NCI-H748 treated with DMSO at 0.1 percent for 48 hours (cell line): ENCODE measurements at regions not wholly inside any gene's neighbourhood (a gene's known extent, or its start where the extent isn't known, plus 50 kb on each side); places are given as distances from the start of the nearest gene placed in this dataset.
"Not testable (repeated sequence)": the region's sequence is repeated elsewhere in the genome, so short reads cannot be mapped to it uniquely, and the experiment has no call there.

Source experiments
- DNase-seq: peaks from one replicate; lab custom pipeline; 2025; lab: John Stamatoyannopoulos, UW

DNA sequence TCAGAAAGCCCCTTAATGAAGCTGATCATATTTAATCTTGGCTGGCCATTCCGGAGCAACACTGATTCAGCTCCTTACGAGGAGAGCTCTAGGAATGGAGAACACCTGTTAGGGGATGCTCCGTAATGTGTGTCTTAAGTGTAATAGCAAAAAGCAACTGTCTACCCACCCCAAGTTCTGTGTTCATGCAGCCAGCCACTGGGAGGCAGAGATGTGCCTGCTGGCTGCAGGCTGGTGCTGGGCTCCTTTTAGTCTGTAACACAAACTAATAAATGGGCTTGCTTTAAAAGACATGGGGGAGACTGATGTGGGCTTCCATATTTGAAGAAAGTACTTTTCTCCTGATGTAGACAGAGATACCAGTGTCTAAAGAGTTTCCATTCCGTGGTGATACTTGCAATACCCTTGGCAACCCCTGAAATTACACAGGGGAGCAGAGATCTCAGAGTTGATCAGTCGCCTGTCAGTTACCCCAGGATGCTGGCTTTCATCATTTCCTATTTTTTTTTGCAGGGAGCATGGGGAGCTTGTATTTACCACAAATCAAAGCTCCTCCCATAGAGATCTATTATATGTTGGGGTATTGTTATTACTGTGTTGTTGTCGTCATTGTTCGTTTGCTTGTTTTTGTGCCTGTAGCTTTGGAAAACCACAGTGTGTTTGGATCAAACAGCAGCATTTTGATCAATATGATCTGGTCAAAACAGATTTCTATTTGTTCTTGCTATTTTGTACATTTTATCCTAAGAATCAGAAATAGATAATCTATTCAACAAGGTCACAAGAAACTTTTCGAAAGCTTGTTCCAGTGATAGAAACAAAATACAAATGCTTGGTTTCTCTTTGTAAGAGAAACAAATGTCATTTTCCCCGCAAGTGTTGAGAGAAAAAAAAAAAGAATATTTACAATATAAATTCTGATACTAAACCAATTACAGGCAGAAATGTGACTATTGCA is 65.8 kb downstream of the MTX3 start:
- DNase-seq, result no peak

DNA sequence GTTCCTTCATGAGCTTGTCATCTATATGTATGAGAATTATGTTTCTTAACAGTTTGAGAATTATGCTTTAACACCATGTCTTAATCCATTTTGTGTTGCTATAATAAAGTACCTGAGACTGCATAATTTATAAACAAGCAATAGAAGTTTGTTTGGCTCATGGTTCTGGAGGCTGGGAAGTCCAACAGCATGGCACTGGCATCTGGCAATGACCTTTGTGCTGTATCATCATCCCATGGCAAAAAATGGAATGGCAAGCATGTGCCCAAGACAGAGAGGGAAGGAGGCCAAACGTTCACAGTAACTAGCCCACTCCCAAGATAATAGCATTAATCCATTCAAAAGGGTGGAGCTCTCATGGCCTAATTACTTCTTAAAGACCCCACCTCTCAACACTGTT is 67.6 kb downstream of the MTX3 start:
- DNase-seq, result no peak

DNA sequence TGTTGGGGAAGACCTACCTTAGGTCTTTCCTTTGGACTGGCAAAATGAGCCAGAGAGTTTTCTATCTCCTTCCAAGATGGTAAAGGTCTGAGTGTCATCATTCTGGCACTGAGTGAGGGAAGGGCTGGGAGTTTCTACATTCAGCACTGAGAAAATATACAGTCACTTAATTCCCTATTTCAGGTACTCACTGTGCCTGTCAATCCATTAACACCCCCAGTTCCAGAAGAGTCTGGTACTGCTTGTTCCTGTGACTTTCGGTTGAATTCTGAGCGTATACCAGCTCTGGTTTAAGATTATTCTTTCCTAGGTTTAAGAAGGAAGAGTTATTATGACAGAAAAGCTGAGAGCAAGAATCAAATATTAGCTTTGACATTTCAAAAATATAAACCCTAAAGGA is 68.4 kb downstream of the MTX3 start:
- DNase-seq, result no peak

DNA sequence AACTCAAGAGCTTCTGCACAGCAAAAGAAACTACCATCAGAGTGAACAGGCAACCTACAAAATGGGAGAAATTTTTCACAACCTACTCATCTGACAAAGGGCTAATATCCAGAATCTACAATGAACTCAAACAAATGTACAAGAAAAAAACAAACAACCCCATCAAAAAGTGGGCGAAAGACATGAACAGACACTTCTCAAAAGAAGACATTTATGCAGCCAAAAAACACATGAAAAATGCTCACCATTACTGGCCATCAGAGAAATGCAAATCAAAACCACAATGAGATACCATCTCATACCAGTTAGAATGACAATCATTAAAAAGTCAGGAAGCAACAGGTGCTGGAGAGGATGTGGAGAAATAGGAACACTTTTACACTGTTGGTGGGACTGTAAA is 83.6 kb downstream of the MTX3 start:
- DNase-seq, result not testable (repeated sequence)

DNA sequence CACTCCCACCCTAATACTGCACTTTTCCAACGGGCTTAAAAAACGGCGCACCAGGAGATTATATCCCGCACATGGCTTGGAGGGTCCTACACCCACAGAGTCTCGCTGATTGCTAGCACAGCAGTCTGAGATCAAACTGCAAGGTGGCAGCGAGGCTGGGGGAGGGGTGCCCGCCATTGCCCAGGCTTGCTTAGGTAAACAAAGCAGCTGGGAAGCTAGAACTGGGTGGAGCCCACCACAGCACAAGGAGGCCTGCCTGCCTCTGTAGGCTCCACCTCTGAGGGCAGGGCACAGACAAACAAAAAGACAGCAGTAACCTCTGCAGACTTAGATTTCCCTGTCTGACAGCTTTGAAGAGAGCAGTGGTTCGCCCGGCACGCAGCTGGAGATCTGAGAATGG is 88.5 kb downstream of the MTX3 start:
- not testable (repeated sequence) for DNase-seq

DNA sequence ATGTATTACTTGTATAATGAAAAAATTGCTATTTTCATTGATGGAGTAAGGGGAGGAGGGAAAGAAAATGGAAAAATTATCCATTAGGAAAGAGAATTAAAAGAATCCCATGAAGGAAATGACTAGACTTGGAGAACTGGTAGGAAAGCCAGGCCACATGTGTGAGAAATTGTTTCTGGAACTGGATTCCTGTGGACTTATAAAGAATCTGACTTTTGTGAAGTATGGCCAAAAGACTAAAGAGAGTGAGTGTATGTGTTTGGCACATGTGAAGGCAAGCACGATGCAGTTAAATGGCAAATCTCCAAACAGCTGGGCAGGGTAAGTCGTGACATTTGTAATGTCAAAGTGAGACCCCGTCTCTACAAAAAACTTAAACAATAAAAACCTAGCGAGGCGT is 89.4 kb downstream of the MTX3 start:
- no peak for DNase-seq

DNA sequence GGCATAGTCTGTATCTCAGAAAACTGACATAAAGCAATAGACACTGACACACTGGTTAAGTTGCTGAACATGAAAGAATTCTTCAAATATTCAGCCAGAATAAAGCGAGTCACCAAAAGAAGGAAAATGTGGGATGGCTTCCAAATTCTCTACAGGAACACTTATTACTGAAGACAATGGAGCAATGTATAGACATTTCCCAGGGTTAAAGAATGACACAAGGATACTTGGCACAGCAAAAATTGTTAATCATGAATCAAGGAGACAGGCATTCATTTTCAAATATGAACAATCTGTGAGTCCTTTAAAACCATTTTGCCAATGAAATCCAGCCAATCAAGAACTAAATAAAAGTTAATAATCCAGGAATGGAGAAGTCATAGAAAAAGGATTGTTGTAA is 92.5 kb downstream of the MTX3 start:
- no peak for DNase-seq

DNA sequence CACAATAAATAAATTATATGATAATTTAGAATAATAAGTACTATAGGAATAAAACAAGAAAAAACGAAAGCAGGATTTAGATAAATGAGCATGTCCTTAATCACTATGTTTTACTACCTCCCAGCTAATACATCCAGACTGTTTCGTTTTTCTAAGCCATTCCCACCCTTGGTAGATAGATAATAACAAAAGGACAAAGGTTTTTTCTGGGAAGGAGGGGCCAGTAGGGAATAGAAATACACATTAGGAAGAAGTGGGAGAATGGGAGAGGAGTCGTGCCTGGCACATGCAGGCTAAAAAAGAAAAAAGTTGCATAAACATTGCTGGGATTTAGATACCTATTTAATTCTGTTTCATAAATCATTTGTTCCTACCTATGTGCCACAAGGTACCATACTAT is 97.1 kb downstream of the MTX3 start:
- DNase-seq, result no peak

DNA sequence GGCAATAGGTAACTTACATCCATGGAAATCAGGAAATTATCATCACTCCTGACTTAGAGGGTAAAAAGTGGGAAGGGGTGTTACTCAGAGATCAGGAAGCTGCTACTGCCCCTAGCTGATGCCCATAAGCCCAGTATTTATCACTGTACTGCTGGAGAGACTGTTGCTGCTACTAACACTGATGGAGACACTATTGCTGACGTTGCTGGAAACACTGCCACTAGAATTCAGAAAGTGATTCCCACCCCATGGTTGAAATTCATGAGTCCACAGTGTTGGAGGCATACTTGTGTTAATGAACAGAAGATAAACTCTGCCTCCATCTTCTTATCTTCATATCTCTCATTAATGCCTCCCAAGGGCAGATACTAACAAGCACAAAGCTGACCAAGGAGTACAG is 97.6 kb downstream of the MTX3 start:
- DNase-seq, result no peak

DNA sequence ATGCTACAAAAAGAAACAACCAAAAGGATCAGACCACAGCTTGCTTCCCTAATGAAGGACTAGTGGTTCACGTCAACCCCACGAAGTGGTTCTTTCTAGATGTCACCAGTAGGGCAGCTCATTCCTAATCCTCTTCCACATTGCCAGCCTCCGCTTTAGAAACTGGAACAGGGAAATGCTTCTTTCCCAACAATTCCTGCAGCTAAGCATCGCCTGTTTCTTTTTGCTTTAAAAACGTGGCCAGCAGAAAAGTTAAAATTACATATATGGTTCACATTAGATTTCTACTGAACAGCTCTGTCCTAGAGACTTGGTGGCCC is 100.2 kb downstream of the MTX3 start:
- no peak for DNase-seq

DNA sequence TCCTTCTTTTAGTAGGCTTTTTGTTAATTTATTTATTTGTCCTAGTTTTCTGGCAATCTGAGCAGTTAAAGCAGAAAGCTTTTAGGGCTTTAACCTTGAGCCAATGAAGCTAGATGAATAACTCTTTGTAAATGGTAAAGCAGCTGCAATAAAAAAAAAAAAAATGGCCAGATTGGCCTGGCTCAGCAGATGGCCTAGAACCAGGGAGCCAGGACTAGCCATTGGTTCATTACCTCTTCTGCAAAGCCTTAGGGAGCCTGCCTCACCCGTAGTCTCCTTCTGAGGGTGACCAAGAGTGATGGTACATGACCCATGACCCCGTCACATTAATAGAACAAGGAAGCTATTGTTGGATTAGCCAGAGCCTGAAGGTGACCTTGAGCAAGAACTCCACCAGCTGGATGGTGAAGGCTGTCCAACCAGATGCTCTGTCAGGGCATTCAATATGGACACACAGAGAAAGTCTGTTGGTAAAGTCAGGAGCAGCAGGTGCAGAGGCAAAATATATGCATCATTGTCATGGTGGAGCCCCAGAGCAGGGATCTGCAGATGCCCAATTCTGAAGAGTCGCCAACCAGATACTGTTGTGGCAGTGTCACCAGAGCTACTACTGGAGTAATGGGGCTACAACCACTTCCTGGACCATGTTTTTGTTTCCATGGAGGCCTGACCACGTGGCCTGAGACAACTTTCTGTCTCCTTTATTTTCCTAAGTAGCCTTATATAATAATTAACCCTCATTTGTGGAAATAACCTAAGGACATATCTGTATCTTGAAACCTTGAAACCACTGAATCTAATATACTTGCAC is 100.7 kb downstream of the MTX3 start:
- DNase-seq, result no peak

DNA sequence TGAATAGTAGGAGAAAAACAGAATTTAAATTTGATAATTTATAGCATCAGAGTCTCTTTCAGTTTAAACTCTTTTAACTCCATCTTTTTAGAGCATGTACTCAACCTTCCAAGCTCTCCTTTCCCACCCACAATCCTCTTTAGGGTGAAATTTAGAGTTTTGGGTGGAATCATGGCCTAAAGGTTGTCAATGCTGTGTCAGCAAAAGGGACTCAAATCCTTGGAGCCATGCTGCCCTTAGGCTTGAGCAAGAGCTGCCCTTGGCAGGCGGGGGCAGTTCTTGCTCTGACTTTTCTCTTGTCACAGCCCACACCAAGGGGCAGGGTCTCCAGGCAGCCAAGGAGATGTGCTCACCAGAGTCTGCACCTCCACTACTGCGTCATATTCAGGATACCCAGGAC is 102.4 kb downstream of the MTX3 start:
- DNase-seq, result no peak

DNA sequence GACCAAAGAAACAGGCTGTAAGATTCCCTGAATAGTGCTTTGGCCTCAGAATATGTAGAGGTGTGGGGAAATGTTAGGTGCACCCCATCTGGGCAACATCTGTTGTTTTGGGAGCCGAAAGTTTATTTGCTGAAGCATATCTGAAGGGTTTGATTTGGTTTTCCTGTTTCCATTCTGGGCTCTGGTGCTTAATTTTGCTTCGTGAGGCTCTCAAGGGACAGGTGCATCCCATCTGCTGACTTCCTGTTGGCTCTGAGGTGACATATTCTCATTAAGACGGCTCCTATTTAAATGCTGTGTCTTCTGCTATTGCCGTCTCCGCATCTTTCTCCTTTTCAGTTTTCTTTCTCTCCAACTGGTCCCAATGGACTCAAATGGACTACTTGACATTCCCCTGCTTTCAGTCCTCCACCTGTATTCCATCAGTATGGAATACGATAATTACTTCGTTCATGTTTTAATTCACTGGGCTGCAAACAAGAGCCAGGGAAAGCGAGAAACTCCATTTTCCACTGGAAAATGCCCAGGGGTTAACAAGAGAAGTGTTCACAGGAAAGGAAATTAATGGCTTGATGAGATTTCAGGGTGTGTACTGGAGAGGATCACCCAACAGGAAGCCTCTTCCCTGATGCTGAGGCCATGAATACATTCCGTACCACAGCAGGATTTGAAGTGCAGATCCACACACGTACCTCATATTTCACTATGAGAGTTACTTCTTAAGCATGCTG is 104.0 kb downstream of the MTX3 start:
- peak; percentile 6 for DNase-seq

DNA sequence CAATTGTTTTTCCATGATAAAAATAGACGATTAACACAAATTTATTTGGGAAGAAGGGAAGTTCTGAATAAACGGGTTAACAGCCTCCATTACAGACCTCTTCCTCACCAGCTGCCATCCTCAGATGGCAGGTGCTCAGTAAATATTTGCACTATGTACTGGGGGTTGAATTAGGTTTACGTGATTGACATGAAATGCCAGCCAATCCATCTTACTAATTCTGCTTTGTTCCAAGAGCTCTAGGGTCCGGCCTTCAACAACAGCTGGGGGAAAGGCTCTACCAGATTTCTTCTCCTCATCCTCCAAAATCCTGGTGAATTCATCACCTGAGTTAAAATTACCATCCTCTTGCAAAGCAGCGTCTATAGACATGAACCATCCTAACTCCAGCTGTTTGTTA is 104.6 kb downstream of the MTX3 start:
- DNase-seq, result peak; percentile 67

DNA sequence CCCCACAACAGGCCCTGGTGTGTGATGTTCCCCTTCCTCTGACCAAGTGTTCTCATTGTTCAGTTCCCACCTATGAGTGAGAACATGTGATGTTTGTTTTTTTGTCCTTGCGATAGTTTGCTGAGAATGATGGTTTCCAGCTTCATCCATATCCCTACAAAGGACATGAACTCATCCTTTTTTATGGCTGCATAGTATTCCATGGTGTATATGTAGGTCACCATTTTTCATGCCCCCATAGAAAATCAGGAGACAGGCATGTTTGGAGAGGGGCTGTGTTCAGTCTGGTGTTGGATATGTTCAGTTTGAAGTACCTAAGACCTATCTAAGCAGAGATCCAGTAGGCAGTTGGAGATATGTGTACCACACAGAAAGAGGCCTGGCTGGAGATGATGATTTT is 111.2 kb downstream of the MTX3 start:
- not testable (repeated sequence) for DNase-seq

DNA sequence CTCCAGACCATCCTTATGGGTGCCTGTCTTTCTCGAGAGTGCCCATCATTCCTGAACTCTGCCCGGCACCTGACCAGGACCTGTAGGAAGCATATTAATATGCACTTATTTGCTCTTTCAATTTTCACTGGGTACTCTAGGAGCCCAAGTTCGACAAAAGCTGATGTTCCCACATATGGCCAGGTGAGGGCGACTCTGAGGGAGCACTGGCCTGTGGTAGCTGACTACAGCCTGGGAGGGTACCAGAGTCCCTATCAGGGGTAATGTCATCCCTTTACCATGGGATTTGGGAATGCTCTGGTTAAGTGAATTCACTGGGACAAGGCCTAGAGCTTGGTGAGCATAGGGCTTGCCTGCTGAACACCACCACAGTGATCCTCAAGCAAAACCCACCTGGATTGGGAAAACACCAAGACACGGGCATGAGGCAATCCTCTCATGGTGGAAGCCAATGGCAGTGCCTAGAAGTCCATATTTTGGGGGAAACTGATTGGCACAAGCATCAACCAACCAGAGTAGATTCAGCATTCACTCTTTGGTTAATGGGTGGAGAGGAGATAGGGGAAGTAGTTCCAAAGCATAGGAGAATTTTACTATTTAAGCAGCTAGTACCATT is 112.2 kb downstream of the MTX3 start:
- DNase-seq, result no peak

DNA sequence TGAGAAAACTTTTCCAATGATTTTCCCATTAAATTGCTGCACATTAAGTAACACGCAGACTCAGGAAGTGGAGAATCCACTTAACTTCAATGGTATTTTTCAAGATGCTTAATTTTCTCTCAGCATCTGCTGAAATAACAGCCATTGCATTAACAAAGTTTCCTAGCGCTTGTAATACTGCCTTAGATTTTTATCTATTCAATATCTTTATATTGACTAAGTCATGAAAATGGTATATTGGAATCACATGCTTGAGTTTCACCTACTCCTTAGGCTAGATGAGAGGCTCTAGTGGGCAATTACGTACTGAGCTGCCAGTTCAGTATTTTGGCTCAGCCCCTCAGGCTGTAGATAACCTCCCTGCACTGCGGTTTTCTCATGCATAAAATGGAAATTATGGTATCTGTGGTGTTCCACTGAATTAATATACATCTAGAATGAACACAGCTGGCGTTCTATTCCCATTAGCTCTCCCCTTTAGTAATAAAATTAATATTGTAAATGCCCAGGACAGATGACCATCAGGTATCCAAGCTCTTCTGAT is 112.9 kb downstream of the MTX3 start:
- no peak for DNase-seq

DNA sequence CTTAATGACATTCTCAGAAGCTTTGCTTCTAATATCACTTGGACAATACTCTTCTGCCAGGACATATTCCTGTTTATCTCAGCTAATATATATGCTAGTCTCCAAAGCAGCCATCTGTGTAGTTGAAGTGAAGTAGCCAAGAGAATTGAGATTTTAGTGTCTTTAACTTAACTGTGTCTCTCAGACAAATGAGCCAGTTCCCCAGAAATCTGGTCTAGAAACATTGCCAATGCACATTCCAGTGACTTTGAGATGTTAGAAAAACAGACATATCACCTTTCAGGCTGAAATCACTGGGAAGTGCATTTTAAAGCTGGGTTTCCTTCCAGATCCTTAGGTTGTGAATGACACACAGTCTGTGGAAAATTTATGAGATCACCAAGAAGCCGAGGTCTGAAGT is 114.6 kb downstream of the MTX3 start:
- DNase-seq, result no peak

DNA sequence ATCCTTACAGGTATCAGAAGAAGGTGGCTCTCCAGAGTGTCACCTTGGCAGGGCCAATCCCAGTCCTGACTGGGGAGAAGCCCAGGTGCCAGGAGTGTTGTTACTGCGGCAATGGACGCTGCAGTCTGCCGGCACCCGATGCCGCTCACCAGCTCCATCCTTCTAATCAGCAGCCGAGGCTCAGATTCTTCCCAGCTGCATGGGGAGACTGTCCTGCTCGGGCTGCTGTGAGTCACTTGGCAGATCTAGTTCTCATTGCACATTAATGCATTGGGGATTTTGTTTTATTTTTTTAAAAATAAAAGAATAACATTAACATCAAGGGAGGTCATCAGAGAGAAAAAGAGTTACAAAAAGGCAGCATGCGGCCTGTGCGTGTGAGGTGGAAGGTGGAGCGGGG is 115.8 kb downstream of the MTX3 start:
- DNase-seq, result no peak

DNA sequence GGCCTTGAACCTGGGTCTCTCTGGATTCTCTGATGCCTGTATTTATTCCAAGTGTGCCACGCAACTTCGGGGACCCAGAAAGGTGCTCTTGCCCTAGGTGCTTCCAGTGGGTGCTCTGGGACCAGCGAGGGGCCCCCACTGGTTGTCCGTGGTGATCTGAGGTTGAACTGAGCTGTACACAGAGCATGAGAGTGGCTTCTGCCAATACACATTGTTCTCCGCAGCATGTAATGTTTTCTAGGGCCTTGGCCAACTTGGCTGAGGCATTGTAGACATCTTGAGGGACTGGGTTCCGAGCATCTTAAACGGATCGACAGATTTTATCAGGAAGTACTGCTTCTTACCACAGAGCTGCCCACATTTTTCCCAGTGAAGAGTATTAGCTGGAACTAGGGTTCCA is 117.9 kb downstream of the MTX3 start:
- no peak for DNase-seq

DNA sequence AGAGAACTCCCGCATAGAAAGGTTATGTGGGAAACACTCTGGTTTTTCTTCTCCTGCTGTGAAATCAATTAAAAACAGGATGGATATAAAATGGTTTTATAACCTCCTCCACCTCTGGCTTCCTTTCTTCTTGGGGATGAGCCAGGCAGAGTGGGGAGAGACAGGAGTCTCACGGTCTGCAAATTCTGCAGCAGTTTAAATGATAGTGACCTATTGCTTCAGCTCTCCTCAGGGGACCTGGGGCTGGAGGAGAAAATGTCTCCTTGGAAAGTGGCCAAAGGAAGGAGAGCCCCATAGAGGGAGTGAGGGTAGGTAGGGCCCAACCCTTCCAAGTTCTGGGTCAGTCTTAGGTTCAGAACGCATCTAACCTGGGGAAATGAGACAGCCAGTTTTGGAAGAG is 118.8 kb downstream of the MTX3 start:
- DNase-seq, result no peak
